HCT116 (cell line): ENCODE measurements at regions not wholly inside any gene's neighbourhood (a gene's known extent, or its start where the extent isn't known, plus 50 kb on each side); places are given as distances from the start of the nearest gene placed in this dataset.

Experiments
- ATAC-seq: fragments of 200-7000 bp; cut with Tn5 transposase; 2 replicates; pipeline ENCODE4 v1.9.1; 2020; ENCODE audit warnings: mild to moderate bottlenecking, moderate library complexity
- BruUV-seq: library from RNA; stranded (reverse); fragments of 400-500 nt; replicated peaks from 2 replicates; lab custom pipeline; 2021; lab: Mats Ljungman, UMichigan
- CTCF ChIA-PET: fragments of 300-600 bp; sonication (Branson Sonifier 250); formaldehyde crosslinking; loops from one replicate; lab custom pipeline; 2021; ENCODE audit warnings: antibody characterized with exemption; lab: Charles Lee
- POLR2A ChIA-PET: fragments of 300-600, 350-600 bp; sonication (Branson Sonifier 250); formaldehyde crosslinking; loops from one replicate; lab custom pipeline; 2021; ENCODE audit warnings: antibody characterized with exemption; lab: Charles Lee
- RAD21 ChIA-PET, 2 experiments: fragments of 300-600 bp; sonication (Branson Sonifier 250); formaldehyde crosslinking; loops; one replicate each; lab custom pipeline; 2023; ENCODE audit warnings: low total read pairs in 2 of 2; ENCODE audit not compliant: uncharacterized antibody in 2 of 2, unreplicated experiment in 2 of 2, low non-redundant PET in 1 of 2; lab: Charles Lee
- DNase-seq: peaks from one replicate; pipeline ENCODE4 v3.0.0-alpha.2; 2010; ENCODE audit warnings: low read depth, low spot score
- H2AFZ ChIP-seq: fragments of 200-600 bp; shearing (Covaris generic), sonication (generic); 2 replicates; pipeline ENCODE4 v1.6.1; 2017; ENCODE audit warnings: low read depth, mixed run types, mixed read lengths, antibody characterized with exemption, low read length; ENCODE audit not compliant: poor library complexity, severe bottlenecking
- H3K27ac ChIP-seq: 2 replicates; pipeline ENCODE4 v1.5.1; 2012; ENCODE audit warnings: low read depth, low read length
- H3K27me3 ChIP-seq: fragments of 200-600 bp; sonication (generic); 2 replicates; pipeline ENCODE4 v1.6.1; 2016; ENCODE audit warnings: mixed run types, low read length, mixed read lengths; ENCODE audit not compliant: insufficient read depth
- H3K36me3 ChIP-seq, 2 experiments: fragments of 200-500 bp in 1 of 2; fragments of 200-600 bp in 1 of 2; sonication (Bioruptor generic) in 1 of 2; sonication (generic) in 1 of 2; 2 replicates each; pipeline versions ENCODE4 v1.5.1 to v1.6.1; 2014 to 2016; ENCODE audit warnings: low read length in 2 of 2, inconsistent platforms in 1 of 2, mixed read lengths in 1 of 2, mixed run types in 1 of 2; ENCODE audit not compliant: insufficient read depth in 2 of 2, control insufficient read depth in 1 of 2
- H3K4me1 ChIP-seq, 2 experiments: fragments of 200-600 bp in 1 of 2; sonication (generic) in 1 of 2; 2 replicates each; pipeline versions ENCODE4 v1.5.1 to v1.6.1; 2012 to 2017; ENCODE audit warnings: low read length in 2 of 2, inconsistent platforms in 1 of 2, mild to moderate bottlenecking in 1 of 2, mixed read lengths in 1 of 2, mixed run types in 1 of 2, moderate library complexity in 1 of 2; ENCODE audit not compliant: insufficient read depth in 2 of 2, control insufficient read depth in 1 of 2
- H3K4me2 ChIP-seq: fragments of 200-600 bp; sonication (generic); 2 replicates; pipeline ENCODE4 v1.6.1; 2017; ENCODE audit warnings: mixed run types, low read length, mixed read lengths
- H3K4me3 ChIP-seq, 2 experiments: fragments of 200-600 bp in 1 of 2; sonication (generic) in 1 of 2; replicated peaks in 1 of 2; 2 replicates each; pipeline ENCODE4 v1.5.1; 2011 to 2016; ENCODE audit warnings: low read length in 2 of 2, control low read depth in 1 of 2, low read depth in 1 of 2, mild to moderate bottlenecking in 1 of 2, mixed read lengths in 1 of 2, mixed run types in 1 of 2
- H3K79me2 ChIP-seq: fragments of 200-600 bp; sonication (generic); 2 replicates; pipeline ENCODE4 v1.6.1; 2017; ENCODE audit warnings: mild to moderate bottlenecking, mixed run types, low read length, moderate library complexity, mixed read lengths; ENCODE audit not compliant: insufficient read depth
- H3K9ac ChIP-seq: fragments of 200-600 bp; sonication (generic); 2 replicates; pipeline ENCODE4 v1.6.1; 2016; ENCODE audit warnings: low read length, mixed read lengths
- H3K9me2 ChIP-seq: fragments of 200-600 bp; sonication (generic), shearing (Covaris generic); 2 replicates; pipeline ENCODE4 v1.6.1; 2017; ENCODE audit warnings: mixed run types, mild to moderate bottlenecking, moderate library complexity; ENCODE audit not compliant: insufficient read depth
- H3K9me3 ChIP-seq, 2 experiments: fragments of 200-500 bp in 1 of 2; fragments of 200-600 bp in 1 of 2; sonication (Bioruptor generic) in 1 of 2; sonication (generic) in 1 of 2; 2 replicates each; pipeline ENCODE4 v1.6.1; 2014 to 2017; ENCODE audit warnings: low read length in 2 of 2, mixed read lengths in 2 of 2, inconsistent platforms in 1 of 2, low read depth in 1 of 2, mild to moderate bottlenecking in 1 of 2, mixed run types in 1 of 2, moderate library complexity in 1 of 2; ENCODE audit not compliant: control insufficient read depth in 1 of 2, insufficient read depth in 1 of 2
- H4K20me1 ChIP-seq: fragments of 200-600 bp; sonication (generic), shearing (Covaris generic); 2 replicates; pipeline ENCODE4 v1.6.1; 2017; ENCODE audit warnings: mixed run types, mild to moderate bottlenecking, moderate library complexity; ENCODE audit not compliant: insufficient read depth
- CBX3 ChIP-seq: IDR thresholded peaks from 2 replicates; pipeline ENCODE4 v1.6.1; 2012; ENCODE audit warnings: low read depth
- CEBPB ChIP-seq: IDR thresholded peaks from 2 replicates; pipeline ENCODE4 v1.6.1; 2012; ENCODE audit warnings: low read depth
- ELF1 ChIP-seq: IDR thresholded peaks from 2 replicates; pipeline ENCODE4 v1.6.1; 2012; ENCODE audit warnings: low read depth, borderline replicate concordance
- EZH2phosphoT487 ChIP-seq: fragments of 200-600 bp; IDR thresholded peaks from 2 replicates; pipeline ENCODE4 v1.6.1; 2018; ENCODE audit warnings: antibody characterized with exemption, borderline replicate concordance
- FOSL1 ChIP-seq: IDR thresholded peaks from 2 replicates; pipeline ENCODE4 v1.6.1; 2012; ENCODE audit warnings: low read depth
- POLR2A ChIP-seq: IDR thresholded peaks from 2 replicates; pipeline ENCODE4 v1.7.0; 2011; ENCODE audit warnings: borderline replicate concordance; ENCODE audit not compliant: insufficient read depth, insufficient read length; ENCODE audit errors: extremely low read depth
- POLR2AphosphoS5 ChIP-seq: IDR thresholded peaks from 2 replicates; pipeline ENCODE4 v1.6.1; 2011; ENCODE audit warnings: mild to moderate bottlenecking, low read depth, low read length, moderate library complexity
- RAD21 ChIP-seq: IDR thresholded peaks from 2 replicates; pipeline ENCODE4 v1.6.1; 2012; ENCODE audit warnings: low read depth, mild to moderate bottlenecking
- SP1 ChIP-seq: IDR thresholded peaks from 2 replicates; pipeline ENCODE4 v1.6.1; 2012; ENCODE audit warnings: low read depth
- SRF ChIP-seq: IDR thresholded peaks from 2 replicates; pipeline ENCODE4 v1.6.1; 2012; ENCODE audit warnings: low read depth
- TCF7L2 ChIP-seq: IDR thresholded peaks from 2 replicates; pipeline ENCODE4 v1.7.0; 2011; ENCODE audit warnings: borderline replicate concordance, inconsistent platforms; ENCODE audit not compliant: insufficient read depth, insufficient read length; ENCODE audit errors: extremely low read depth
- YY1 ChIP-seq: IDR thresholded peaks from 2 replicates; pipeline ENCODE4 v1.6.1; 2011; ENCODE audit warnings: low read length, low read depth, moderate library complexity, mild to moderate bottlenecking; ENCODE audit not compliant: insufficient replicate concordance; ENCODE audit errors: extremely low read depth
- intact Hi-C: fragments of 100-400 bp; cut with micrococcal nuclease; formaldehyde crosslinking; loops from 2 replicates; pipeline ENCODE4 v1.10.0; 2022
- TF ChIP-seq, protein P1 (sequence below): IDR thresholded peaks from 2 replicates; pipeline ENCODE4 v1.6.1; 2012; ENCODE audit warnings: low read depth
- TF ChIP-seq, protein P2 (sequence below): IDR thresholded peaks from 2 replicates; pipeline ENCODE4 v1.6.1; 2012
- TF ChIP-seq, protein P3 (sequence below): IDR thresholded peaks from 2 replicates; pipeline ENCODE4 v1.6.1; 2011; ENCODE audit warnings: mild to moderate bottlenecking, low read length, moderate library complexity; ENCODE audit not compliant: insufficient replicate concordance; ENCODE audit errors: extremely low read depth

DNA sequence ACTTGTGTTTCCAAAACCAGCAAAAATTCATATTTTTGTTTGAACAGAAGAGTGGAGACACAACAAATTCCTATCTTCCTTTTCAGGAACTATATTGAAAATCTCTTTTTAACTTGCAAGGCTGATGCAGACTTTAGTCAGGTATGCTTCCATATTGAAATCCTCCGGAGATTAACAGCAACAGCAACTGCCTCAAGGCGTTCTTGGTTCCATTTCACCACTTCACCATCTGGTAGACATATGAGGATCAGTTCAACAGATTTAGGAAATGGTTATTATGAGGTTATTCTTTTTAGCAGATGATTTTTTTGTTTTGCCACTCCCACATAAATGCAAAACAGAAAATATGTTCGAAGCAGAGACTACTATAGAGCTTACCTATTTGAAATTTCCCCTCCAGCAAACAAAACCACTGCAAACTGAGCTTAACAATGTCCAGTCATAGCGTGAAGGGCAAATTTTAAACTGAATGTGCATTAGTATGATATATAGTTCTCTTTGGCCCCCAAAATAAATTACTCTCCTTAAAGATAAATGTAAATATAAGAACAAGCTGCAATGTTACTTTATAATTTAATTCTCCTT lies 520.5 kb upstream of the ADGRB3 start:
- Histone ChIP-seq H3K9ac (no peak overlapping the region), H3K36me3 (no peaks in the 10 kb centered on the region), H2AFZ (no peak overlapping the region), H3K27me3 (no peaks in the 10 kb centered on the region), H3K4me2 (no peak overlapping the region), H3K27ac (no peak overlapping the region), H3K9me3 (peaks cover 5 to 17% of the 10 kb centered on the region in 2 experiments; a peak in 1 of 4 replicates), H3K4me1 (no peaks in the 10 kb centered on the region), H4K20me1 (no peaks in the 10 kb centered on the region), H3K9me2 (no peaks in the 10 kb centered on the region), H3K4me3 (no peak overlapping the region), H3K79me2 (no peaks in the 10 kb centered on the region)
- no peak for DNase-seq
- no peak for ATAC-seq
- intact Hi-C loops = no loop called here
- TF ChIP-seq FOSL1 = no peak
- no peak for TF ChIP-seq YY1
- TF ChIP-seq, protein P1, sequence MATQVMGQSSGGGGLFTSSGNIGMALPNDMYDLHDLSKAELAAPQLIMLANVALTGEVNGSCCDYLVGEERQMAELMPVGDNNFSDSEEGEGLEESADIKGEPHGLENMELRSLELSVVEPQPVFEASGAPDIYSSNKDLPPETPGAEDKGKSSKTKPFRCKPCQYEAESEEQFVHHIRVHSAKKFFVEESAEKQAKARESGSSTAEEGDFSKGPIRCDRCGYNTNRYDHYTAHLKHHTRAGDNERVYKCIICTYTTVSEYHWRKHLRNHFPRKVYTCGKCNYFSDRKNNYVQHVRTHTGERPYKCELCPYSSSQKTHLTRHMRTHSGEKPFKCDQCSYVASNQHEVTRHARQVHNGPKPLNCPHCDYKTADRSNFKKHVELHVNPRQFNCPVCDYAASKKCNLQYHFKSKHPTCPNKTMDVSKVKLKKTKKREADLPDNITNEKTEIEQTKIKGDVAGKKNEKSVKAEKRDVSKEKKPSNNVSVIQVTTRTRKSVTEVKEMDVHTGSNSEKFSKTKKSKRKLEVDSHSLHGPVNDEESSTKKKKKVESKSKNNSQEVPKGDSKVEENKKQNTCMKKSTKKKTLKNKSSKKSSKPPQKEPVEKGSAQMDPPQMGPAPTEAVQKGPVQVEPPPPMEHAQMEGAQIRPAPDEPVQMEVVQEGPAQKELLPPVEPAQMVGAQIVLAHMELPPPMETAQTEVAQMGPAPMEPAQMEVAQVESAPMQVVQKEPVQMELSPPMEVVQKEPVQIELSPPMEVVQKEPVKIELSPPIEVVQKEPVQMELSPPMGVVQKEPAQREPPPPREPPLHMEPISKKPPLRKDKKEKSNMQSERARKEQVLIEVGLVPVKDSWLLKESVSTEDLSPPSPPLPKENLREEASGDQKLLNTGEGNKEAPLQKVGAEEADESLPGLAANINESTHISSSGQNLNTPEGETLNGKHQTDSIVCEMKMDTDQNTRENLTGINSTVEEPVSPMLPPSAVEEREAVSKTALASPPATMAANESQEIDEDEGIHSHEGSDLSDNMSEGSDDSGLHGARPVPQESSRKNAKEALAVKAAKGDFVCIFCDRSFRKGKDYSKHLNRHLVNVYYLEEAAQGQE = no peak
- TF ChIP-seq, protein P2, sequence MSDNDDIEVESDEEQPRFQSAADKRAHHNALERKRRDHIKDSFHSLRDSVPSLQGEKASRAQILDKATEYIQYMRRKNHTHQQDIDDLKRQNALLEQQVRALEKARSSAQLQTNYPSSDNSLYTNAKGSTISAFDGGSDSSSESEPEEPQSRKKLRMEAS = no peak
- TF ChIP-seq CEBPB = no peak
- TF ChIP-seq SP1 = no peak
- no peak for TF ChIP-seq POLR2A
- TF ChIP-seq ELF1 = no peak
- TF ChIP-seq, protein P3, sequence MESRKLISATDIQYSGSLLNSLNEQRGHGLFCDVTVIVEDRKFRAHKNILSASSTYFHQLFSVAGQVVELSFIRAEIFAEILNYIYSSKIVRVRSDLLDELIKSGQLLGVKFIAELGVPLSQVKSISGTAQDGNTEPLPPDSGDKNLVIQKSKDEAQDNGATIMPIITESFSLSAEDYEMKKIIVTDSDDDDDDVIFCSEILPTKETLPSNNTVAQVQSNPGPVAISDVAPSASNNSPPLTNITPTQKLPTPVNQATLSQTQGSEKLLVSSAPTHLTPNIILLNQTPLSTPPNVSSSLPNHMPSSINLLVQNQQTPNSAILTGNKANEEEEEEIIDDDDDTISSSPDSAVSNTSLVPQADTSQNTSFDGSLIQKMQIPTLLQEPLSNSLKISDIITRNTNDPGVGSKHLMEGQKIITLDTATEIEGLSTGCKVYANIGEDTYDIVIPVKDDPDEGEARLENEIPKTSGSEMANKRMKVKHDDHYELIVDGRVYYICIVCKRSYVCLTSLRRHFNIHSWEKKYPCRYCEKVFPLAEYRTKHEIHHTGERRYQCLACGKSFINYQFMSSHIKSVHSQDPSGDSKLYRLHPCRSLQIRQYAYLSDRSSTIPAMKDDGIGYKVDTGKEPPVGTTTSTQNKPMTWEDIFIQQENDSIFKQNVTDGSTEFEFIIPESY = no peak
- no peak for TF ChIP-seq EZH2phosphoT487
- TF ChIP-seq SRF = no peak
- TF ChIP-seq POLR2AphosphoS5 = no peak
- no peak for TF ChIP-seq TCF7L2
- TF ChIP-seq RAD21 = no peak
- TF ChIP-seq CBX3 = no peak
- CTCF ChIA-PET = no interaction called here
- BruUV-seq = no TSS peak
- POLR2A ChIA-PET = no interaction called here
- RAD21 ChIA-PET = no interaction called here
